ENCODE measurements at regions not wholly inside any gene's neighbourhood (a gene's known extent, or its start where the extent isn't known, plus 50 kb on each side); places are given as distances from the start of the nearest gene placed in this dataset.

- no peak overlapping the region for H3K27ac ChIP-seq
- no peak for TF ChIP-seq CTCF (IDR thresholded peaks at IDR 0.05)
- H3K9me3 ChIP-seq, result no peaks in the 10 kb centered on the region
- DNase-seq (ENCODE audit: low spot score), result no peak
- no peaks in the 10 kb centered on the region for H3K36me3 ChIP-seq
- H3K4me3 ChIP-seq, result no peak overlapping the region
- no peaks in the 10 kb centered on the region for H3K27me3 ChIP-seq
- no peaks in the 10 kb centered on the region for H3K4me1 ChIP-seq
These were observed 147.5 kb downstream of the METTL4 start for GRCh38 chr18:2423761-2424160.

GRCh38 chr18:2424420-2424819 is 146.9 kb downstream of the METTL4 start:
- Histone ChIP-seq H3K27ac (no peak overlapping the region), H3K36me3 (no peaks in the 10 kb centered on the region), H3K9me3 (no peaks in the 10 kb centered on the region), H3K4me1 (no peaks in the 10 kb centered on the region), H3K27me3 (no peaks in the 10 kb centered on the region), H3K4me3 (no peak overlapping the region)
- TF ChIP-seq CTCF (IDR thresholded peaks at IDR 0.05), result no peak
- no peak for DNase-seq (ENCODE audit: low spot score)

- Histone ChIP-seq H3K4me3 (no peak overlapping the region), H3K27ac (no peak overlapping the region), H3K4me1 (no peaks in the 10 kb centered on the region), H3K36me3 (no peaks in the 10 kb centered on the region), H3K9me3 (peaks cover 0 to 11% of the 10 kb centered on the region in 2 donors), H3K27me3 (no peaks in the 10 kb centered on the region)
- no peak for TF ChIP-seq CTCF (IDR thresholded peaks at IDR 0.05)
- no peak for DNase-seq (ENCODE audit: low spot score)
These were observed 145.6 kb downstream of the METTL4 start for GRCh38 chr18:2425426-2426317.

GRCh38 chr18:2430191-2430590 is 141.1 kb downstream of the METTL4 start:
- H3K9me3 ChIP-seq, result peaks cover 0 to 11% of the 10 kb centered on the region in 2 donors
- H3K36me3 ChIP-seq, result no peaks in the 10 kb centered on the region
- no peak for TF ChIP-seq CTCF (IDR thresholded peaks at IDR 0.05)
- no peak for DNase-seq (ENCODE audit: low spot score)
- H3K27ac ChIP-seq, result no peak overlapping the region
- H3K4me3 ChIP-seq, result no peak overlapping the region
- H3K27me3 ChIP-seq, result no peaks in the 10 kb centered on the region
- no peaks in the 10 kb centered on the region for H3K4me1 ChIP-seq

- Histone ChIP-seq H3K27me3 (no peaks in the 10 kb centered on the region), H3K27ac (no peak overlapping the region), H3K4me3 (no peak overlapping the region), H3K9me3 (peaks cover 0 to 11% of the 10 kb centered on the region in 2 donors), H3K4me1 (no peaks in the 10 kb centered on the region), H3K36me3 (no peaks in the 10 kb centered on the region)
- no peak for DNase-seq (ENCODE audit: low spot score)
- no peak for TF ChIP-seq CTCF (IDR thresholded peaks at IDR 0.05)
These were observed 139.5 kb downstream of the METTL4 start for GRCh38 chr18:2431806-2432205.
